ENCODE measurements at regions not wholly inside any gene's neighbourhood (a gene's known extent, or its start where the extent isn't known, plus 50 kb on each side); places are given as distances from the start of the nearest gene placed in this dataset.

DNA sequence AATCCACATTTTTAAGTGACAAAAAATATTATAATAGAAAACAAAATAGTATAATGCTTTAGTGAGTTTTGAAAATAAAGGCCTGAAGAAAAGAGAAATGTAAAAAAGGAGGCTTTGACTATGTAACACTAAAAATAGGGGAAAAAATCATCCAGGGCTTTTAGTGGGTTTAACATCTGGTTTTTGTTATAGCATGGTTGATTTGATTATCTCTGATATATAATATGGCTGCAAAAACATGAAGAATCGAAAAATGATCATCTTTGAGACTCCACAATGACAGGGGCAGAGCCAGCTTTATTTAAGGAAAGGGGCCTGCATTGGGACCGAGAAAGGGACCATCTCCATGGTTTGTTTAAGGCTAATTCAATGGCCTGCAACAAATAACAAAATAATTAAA is 393.8 kb downstream of the PLK2 start:
- TF ChIP-seq, protein P1, sequence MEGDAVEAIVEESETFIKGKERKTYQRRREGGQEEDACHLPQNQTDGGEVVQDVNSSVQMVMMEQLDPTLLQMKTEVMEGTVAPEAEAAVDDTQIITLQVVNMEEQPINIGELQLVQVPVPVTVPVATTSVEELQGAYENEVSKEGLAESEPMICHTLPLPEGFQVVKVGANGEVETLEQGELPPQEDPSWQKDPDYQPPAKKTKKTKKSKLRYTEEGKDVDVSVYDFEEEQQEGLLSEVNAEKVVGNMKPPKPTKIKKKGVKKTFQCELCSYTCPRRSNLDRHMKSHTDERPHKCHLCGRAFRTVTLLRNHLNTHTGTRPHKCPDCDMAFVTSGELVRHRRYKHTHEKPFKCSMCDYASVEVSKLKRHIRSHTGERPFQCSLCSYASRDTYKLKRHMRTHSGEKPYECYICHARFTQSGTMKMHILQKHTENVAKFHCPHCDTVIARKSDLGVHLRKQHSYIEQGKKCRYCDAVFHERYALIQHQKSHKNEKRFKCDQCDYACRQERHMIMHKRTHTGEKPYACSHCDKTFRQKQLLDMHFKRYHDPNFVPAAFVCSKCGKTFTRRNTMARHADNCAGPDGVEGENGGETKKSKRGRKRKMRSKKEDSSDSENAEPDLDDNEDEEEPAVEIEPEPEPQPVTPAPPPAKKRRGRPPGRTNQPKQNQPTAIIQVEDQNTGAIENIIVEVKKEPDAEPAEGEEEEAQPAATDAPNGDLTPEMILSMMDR (IDR thresholded peaks at IDR 0.05), result no peak
- no peak for TF ChIP-seq EZH2 (IDR thresholded peaks at IDR 0.05; ENCODE audit: borderline replicate concordance, insufficient read depth, low read depth, low read length, poor library complexity, severe bottlenecking)
